ENCODE measurements at regions not wholly inside any gene's neighbourhood (a gene's known extent, or its start where the extent isn't known, plus 50 kb on each side); places are given as distances from the start of the nearest gene placed in this dataset.

DNA sequence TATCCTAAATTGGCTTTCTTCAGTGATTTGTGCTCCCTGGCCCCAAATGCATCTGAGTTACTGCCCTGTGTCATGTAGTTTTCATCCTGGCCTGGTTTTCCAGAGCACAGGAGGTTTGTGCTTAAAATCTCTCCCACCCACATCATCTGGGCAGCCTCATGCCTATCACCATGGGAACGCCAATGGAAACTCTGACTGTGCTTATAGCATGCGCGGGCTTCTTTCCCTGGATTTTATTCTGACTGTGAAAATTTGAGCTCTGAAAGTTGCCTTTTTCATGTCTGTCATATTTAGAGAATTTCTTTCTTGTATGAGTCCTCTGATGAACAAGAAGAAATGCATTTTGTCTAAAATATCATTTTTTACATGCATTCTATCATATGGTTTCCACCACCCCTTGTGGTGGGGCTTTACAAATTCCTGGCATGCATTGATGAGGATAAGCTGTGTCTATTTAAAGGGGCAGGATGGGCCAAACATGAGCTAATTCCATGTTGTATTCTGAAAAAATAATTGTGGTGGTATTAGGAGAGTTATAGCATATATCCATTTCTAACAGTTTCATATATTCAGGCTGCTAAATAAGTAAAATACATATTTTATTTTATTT, 55.1 kb downstream of the IRAG1 start:
- TF ChIP-seq CTCF (IDR thresholded peaks at IDR 0.05) (no peak), POLR2A (IDR thresholded peaks at IDR 0.05) (no peak)
